NCI-H510A (cell line): ENCODE measurements at regions not wholly inside any gene's neighbourhood (a gene's known extent, or its start where the extent isn't known, plus 50 kb on each side); places are given as distances from the start of the nearest gene placed in this dataset.
A peak's percentile ranks its signal among the peaks of the same experiment; 100 is the strongest.

Source experiments
- DNase-seq: peaks from one replicate; lab custom pipeline; 2025; lab: John Stamatoyannopoulos, UW

- DNase-seq: no peak
Observed at GRCh38 chr12:92089559-92089958, 56.1 kb downstream of the BTG1 start.

GRCh38 chr12:92088805-92089204 lies 56.8 kb downstream of the BTG1 start:
- DNase-seq: no peak

DNA sequence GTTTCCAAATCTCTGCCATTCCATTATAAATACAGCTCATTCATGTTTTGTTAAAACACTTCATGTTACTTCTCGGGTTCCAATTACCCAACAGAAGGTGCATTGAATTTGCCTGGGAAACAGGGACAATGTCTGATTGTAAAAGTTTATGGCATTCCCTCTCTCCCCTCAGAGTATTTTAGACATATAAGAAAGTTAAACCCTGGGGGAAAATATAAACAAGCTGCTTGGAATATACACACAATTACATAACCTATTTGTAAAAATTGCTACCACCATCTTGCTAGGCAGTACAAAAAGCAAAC lies 60.0 kb downstream of the BTG1 start:
- no peak for DNase-seq

GRCh38 chr12:92085040-92085735 lies 60.5 kb downstream of the BTG1 start:
- no peak for DNase-seq

DNA sequence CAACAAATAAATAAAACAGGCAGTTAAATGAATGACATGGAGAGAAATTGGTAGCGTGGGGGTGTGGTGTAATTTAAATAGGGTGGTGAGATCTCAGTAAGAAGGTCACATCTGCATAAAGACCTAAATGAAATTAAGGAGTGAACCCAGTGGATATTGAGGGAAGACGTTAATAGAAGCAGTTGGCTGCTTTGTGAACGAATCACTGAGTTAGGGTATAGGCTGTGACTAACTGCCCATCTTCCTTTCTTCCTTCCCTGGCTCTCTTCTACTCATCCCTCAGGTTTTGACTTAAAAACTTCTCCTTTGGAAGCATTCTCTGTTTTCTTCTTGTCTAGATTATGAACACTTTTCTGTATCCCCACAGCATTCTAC lies 64.7 kb downstream of the BTG1 start:
- DNase-seq: no peak

- DNase-seq: no peak
Observed at GRCh38 chr12:92079054-92079385, 66.6 kb downstream of the BTG1 start.

- no peak for DNase-seq
Observed at GRCh38 chr12:92078167-92079053, 67.2 kb downstream of the BTG1 start.

GRCh38 chr12:92077530-92077929 lies 68.1 kb downstream of the BTG1 start:
- DNase-seq: no peak

DNA sequence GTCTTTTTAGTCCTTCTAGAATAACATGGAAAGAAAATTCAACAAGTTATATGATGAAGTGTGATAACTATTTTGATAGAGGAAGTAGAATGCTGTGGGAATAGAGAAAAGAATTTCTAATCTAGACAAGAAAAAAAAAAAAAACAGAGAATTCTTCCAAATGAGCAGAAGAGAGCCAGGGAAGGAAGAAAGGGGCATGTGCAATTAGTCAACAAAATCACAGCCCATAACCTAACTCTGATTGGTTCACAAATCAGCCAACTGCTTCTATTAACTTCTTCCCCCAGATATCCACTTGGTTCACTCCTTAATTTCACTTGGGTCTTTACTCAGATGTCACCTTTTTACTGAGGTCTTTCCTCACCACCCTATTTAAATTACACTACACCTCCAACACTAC lies 69.5 kb downstream of the BTG1 start:
- DNase-seq: no peak

- no peak for DNase-seq
Observed at GRCh38 chr12:92075425-92075914, 70.2 kb downstream of the BTG1 start.

DNA sequence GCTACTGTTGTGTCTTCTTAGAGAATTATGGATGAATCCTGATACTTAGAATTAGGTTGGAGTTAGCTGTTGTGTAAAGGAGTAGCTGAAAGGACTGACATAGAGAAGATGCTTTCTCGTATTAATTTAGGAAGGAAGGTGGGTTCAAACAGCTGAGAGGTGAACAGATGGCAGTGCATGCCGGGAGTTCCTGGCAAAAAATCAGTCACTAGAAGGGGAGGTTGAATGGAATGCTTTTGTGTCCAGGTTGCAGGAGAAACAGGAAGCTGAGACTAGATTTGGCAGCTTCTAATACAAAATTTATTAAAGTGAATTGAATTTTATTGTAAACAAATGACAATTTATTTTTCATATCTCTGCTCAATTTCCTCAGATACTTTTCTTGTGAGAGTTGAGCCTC lies 70.8 kb downstream of the BTG1 start:
- DNase-seq: no peak

DNA sequence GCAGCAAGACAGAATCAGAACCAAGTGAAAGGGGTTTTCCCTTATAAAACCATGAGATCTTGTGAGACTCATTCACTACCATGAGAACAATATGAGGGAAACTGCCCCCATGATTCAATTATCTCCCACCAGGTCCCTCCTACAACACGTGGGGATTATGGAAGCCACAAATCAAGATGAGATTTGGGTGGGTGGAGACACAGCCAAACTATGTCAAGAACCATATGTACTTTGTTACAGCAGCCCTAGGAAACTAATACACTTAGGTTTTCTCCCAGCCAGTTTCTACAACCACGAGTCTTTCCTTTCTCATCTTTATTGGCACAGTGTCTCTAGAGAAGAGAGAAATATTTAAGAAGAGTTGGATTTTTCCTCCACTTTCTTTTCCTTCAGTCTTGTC lies 72.6 kb downstream of the BTG1 start:
- no peak for DNase-seq

DNA sequence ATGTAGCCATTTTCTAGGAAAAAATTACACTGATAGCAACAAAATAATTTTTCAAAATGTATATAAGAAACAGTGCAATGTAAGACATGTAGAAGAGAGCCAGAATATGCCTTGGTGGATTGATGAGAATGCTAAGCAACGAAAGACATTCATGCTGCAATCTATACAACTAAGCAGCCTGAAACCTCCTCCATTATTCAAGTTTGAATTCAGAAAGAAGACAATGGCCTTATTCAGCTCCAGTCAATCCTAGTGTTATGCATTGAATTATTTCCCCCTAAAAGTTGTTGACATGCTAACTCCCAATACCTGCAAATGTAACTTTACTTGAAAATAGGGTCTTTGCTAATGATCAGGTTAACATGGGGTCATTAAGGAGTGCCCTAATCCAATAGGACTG lies 73.5 kb downstream of the BTG1 start:
- no peak for DNase-seq

DNA sequence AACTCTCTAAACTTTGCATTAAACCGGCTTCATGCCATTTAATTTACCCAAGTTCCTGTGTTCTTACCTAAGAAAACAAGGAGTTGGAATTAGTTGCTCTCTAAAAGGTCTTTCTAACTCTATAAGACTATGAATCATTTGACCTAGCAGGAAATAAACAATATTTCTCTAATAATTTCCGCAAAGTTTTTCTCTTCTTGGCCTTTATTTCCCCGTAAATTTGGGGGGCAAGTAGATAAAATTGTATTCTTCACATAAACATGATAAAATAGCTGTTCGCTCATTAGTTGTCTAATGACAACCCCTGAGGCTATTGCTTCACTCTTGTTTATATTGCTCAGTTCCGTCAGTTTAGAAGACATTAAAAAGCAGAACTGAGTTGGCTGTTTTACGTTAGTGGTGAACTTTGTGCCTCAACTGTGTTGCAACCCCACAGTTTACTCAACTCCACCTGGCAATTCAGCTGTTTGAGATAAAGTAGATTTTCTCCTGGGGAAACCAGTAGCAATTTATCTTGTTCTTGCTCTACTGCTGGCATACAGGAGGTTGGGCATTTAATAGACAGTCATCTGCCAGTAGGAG lies 74.7 kb downstream of the BTG1 start:
- no peak for DNase-seq

GRCh38 chr12:92070054-92070863 lies 75.4 kb downstream of the BTG1 start:
- DNase-seq: no peak

DNA sequence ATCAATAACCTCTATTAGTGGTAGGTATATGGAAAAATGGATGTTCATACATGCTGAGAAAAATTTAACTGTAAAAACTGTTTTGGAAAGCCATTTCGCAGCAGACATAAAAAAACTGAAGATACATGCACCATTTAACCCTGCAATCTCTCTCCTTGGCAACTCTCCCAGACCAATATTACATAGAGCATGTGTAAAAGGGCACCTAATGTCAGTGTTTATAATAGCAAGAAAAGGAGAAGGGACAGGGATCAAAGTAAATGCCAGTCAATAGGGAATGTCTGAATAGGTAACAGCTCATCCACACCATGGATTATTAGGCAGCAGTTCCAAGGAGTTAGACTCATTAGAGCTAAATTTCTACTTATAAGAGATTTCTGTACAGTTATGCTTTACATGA lies 77.2 kb downstream of the BTG1 start:
- no peak for DNase-seq

DNA sequence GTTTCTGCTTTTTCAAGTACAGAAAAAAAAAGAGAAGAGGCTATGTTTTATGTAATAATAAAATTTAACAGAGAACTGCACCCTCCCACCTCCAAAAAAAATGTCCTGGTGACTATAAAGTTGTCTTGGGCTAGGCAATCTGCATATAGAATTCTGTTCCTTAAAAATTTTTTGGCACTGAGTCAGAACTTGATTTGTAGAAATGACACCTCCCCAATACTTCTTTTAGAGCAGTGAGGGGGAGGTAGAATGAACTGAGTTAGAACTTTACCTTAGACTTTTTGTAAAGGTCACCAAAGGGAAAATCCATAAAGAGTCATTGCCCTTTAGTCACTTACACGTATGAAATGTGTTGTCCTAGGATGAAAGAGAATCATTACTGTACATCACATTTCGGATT lies 80.0 kb downstream of the BTG1 start:
- DNase-seq: no peak

GRCh38 chr12:92065018-92065499 lies 80.6 kb downstream of the BTG1 start:
- DNase-seq: peak; percentile 27

GRCh38 chr12:92064422-92064821 lies 81.2 kb downstream of the BTG1 start:
- DNase-seq: no peak

GRCh38 chr12:92063641-92064040 lies 82.0 kb downstream of the BTG1 start:
- DNase-seq: no peak

DNA sequence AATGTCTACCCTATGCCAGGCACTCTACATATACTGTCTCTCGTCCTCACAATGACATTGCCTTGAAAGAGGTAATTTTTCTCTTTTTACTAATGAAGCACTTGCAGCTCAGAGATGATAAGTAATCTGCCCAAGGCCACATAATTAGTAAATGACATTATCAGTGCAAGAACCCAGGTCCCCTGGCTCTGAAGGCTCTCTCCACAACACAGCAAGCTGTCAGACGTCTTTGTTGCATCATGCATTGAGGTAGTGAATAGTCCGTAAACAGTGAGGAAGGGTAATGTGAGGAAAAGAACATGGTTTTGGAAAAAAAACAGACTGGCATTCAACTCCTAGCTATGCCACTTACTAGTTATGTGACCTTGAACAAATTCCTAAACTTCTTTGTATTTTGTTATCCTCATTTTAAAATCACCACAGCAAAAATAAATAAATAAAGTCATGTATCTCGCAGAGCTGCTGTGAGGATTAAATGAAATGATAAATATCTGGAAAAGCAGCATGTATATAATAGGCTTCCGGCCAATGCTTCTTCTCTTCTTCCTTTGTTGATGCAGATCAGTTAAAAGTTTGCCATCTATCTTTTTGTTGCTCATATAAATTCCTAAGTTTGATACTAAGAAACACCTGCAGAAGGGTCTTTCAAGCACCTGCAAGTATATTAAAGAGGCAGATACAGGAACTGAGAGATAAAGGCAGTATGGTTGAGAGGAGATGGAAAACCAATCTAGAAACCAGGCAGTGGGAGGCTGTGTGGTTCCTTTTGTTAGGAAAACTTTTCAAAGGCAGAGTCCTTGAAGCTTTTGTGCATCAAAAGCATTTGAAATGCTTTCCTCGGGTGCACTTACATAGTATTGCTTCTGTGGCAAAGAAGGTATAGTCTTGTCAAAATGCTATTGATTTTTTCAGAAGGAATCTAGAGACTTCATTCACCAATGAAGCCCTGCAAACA lies 82.8 kb downstream of the BTG1 start:
- no peak for DNase-seq
